NCI-H146 treated with DMSO at 0.1 percent for 48 hours (cell line): ENCODE measurements at regions not wholly inside any gene's neighbourhood (a gene's known extent, or its start where the extent isn't known, plus 50 kb on each side); places are given as distances from the start of the nearest gene placed in this dataset.

ENCODE experiments used
- DNase-seq: peaks from one replicate; lab custom pipeline; 2025; ENCODE audit not compliant: unreplicated experiment; lab: John Stamatoyannopoulos, UW

GRCh38 chr14:83316356-83316755, 1782.7 kb upstream of the SEL1L start:
- no peak for DNase-seq

- no peak for DNase-seq
Measured at GRCh38 chr14:83320837-83321236, 1787.2 kb upstream of the SEL1L start.

GRCh38 chr14:83331513-83331912, 1797.9 kb upstream of the SEL1L start:
- DNase-seq, result no peak

GRCh38 chr14:83342590-83342989, 1808.9 kb upstream of the SEL1L start:
- DNase-seq, result no peak

- DNase-seq, result no peak
Measured at GRCh38 chr14:83347874-83348273, 1814.2 kb upstream of the SEL1L start.

GRCh38 chr14:83355609-83356008, 1822.0 kb upstream of the SEL1L start:
- DNase-seq, result no peak

- DNase-seq, result no peak
Measured at GRCh38 chr14:83356080-83356479, 1822.4 kb upstream of the SEL1L start.

- no peak for DNase-seq
Measured at GRCh38 chr14:83372271-83372670, 1838.6 kb upstream of the SEL1L start.

GRCh38 chr14:83379436-83379835, 1845.8 kb upstream of the SEL1L start:
- DNase-seq, result no peak

- no peak for DNase-seq
Measured at GRCh38 chr14:83384253-83384652, 1850.6 kb upstream of the SEL1L start.

GRCh38 chr14:83395321-83395720, 1861.7 kb upstream of the SEL1L start:
- DNase-seq, result no peak

GRCh38 chr14:83416476-83416875, 1882.8 kb upstream of the SEL1L start:
- DNase-seq, result no peak

- DNase-seq, result no peak
Measured at GRCh38 chr14:83419420-83419819, 1885.8 kb upstream of the SEL1L start.

GRCh38 chr14:83421711-83422110, 1888.1 kb upstream of the SEL1L start:
- DNase-seq, result no peak

- no peak for DNase-seq
Measured at GRCh38 chr14:83425138-83425537, 1891.5 kb upstream of the SEL1L start.

GRCh38 chr14:83425706-83426105, 1892.1 kb upstream of the SEL1L start:
- DNase-seq, result no peak

GRCh38 chr14:83433618-83434017, 1900.0 kb upstream of the SEL1L start:
- no peak for DNase-seq

- no peak for DNase-seq
Measured at GRCh38 chr14:83441801-83442200, 1908.1 kb upstream of the SEL1L start.

GRCh38 chr14:83455561-83455960, 1921.9 kb upstream of the SEL1L start:
- DNase-seq, result no peak

- DNase-seq, result no peak
Measured at GRCh38 chr14:83461521-83461920, 1927.9 kb upstream of the SEL1L start.

GRCh38 chr14:83462759-83463158, 1929.1 kb upstream of the SEL1L start:
- no peak for DNase-seq

GRCh38 chr14:83463500-83464098, 1929.9 kb upstream of the SEL1L start:
- DNase-seq, result no peak

GRCh38 chr14:83467811-83468210, 1934.2 kb upstream of the SEL1L start:
- DNase-seq, result no peak

GRCh38 chr14:83470466-83470865, 1936.8 kb upstream of the SEL1L start:
- no peak for DNase-seq
